ENCODE measurements at regions not wholly inside any gene's neighbourhood (a gene's known extent, or its start where the extent isn't known, plus 50 kb on each side); places are given as distances from the start of the nearest gene placed in this dataset.
A peak's percentile ranks its signal among the peaks of the same experiment; 100 is the strongest.

GRCh38 chr9:104027295-104027694 is 66.8 kb upstream of the SMC2 start:
- TF ChIP-seq POLR2A (IDR thresholded peaks at IDR 0.05; ENCODE audit: extremely low read depth, insufficient read length) (no peak), CTCF (IDR thresholded peaks at IDR 0.05; ENCODE audit: low read depth, low read length) (no peak), MAX (IDR thresholded peaks at IDR 0.05; ENCODE audit: low read depth, low read length) (no peak), MYC (IDR thresholded peaks at IDR 0.05; ENCODE audit: low read depth, low read length) (no peak)
- DNase-seq (ENCODE audit: low read depth) = peak; percentile 3
- no peak overlapping the region for H3K4me3 ChIP-seq (ENCODE audit: low read depth, low read length)

GRCh38 chr9:104028827-104029226 is 65.3 kb upstream of the SMC2 start:
- TF ChIP-seq POLR2A (IDR thresholded peaks at IDR 0.05; ENCODE audit: extremely low read depth, insufficient read length) (no peak), MAX (IDR thresholded peaks at IDR 0.05; ENCODE audit: low read depth, low read length) (no peak), MYC (IDR thresholded peaks at IDR 0.05; ENCODE audit: low read depth, low read length) (no peak), CTCF (IDR thresholded peaks at IDR 0.05; ENCODE audit: low read depth, low read length) (no peak)
- no peak overlapping the region for H3K4me3 ChIP-seq (ENCODE audit: low read depth, low read length)
- DNase-seq (ENCODE audit: low read depth) = no peak

Measured in NB4 (cell line).